Retinal pigment epithelial cell (primary cell): ENCODE measurements at regions not wholly inside any gene's neighbourhood (a gene's known extent, or its start where the extent isn't known, plus 50 kb on each side); places are given as distances from the start of the nearest gene placed in this dataset.

Source experiments
- DNase-seq: peaks from one replicate; pipeline ENCODE4 v3.0.0-alpha.2; 2010; ENCODE audit warnings: low read depth
- H3K4me3 ChIP-seq: 2 replicates; pipeline ENCODE4 v1.5.1; 2011; ENCODE audit warnings: mild to moderate bottlenecking, low read length, control low read depth, moderate library complexity
- CTCF ChIP-seq: conservative IDR thresholded peaks from 2 replicates; pipeline ENCODE4 v1.5.1; 2011; ENCODE audit warnings: low read depth, low read length, control low read depth, inconsistent platforms

- DNase-seq, result no peak
- H3K4me3 ChIP-seq, result no peak overlapping the region
- TF ChIP-seq CTCF, result no peak
These were observed 91.7 kb upstream of the SHISAL1 start for GRCh38 chr22:44404341-44405020.

- no peak for DNase-seq
- no peak overlapping the region for H3K4me3 ChIP-seq
- TF ChIP-seq CTCF, result no peak
These were observed 91.0 kb upstream of the SHISAL1 start for GRCh38 chr22:44403602-44404329.

GRCh38 chr22:44403166-44403565 lies 90.4 kb upstream of the SHISAL1 start:
- no peak for TF ChIP-seq CTCF
- DNase-seq, result no peak

GRCh38 chr22:44402196-44403111 lies 89.7 kb upstream of the SHISAL1 start:
- no peak for DNase-seq
- no peak overlapping the region for H3K4me3 ChIP-seq
- no peak for TF ChIP-seq CTCF

More at GRCh38 chr22:44403166-44403565, 90.4 kb upstream of the SHISAL1 start:
- no peak overlapping the region for H3K4me3 ChIP-seq

- DNase-seq, result no peak
- TF ChIP-seq CTCF, result no peak
- H3K4me3 ChIP-seq, result no peak overlapping the region
These were observed 89.0 kb upstream of the SHISAL1 start for GRCh38 chr22:44401783-44402110.

- no peak overlapping the region for H3K4me3 ChIP-seq
- TF ChIP-seq CTCF, result no peak
- no peak for DNase-seq
These were observed 88.0 kb upstream of the SHISAL1 start for GRCh38 chr22:44400763-44401060.
